IMR-90 (cell line): ENCODE measurements at regions not wholly inside any gene's neighbourhood (a gene's known extent, or its start where the extent isn't known, plus 50 kb on each side); places are given as distances from the start of the nearest gene placed in this dataset.

Source experiments
- ATAC-seq: fragments of 200-7000 bp; cut with Tn5 transposase; 2 replicates; pipeline ENCODE4 v1.9.1; 2020; ENCODE audit warnings: low read depth, mild to moderate bottlenecking, moderate library complexity
- BruUV-seq: library from RNA; stranded (reverse); fragments of 400-500 nt; replicated peaks from 2 replicates; lab custom pipeline; 2021; lab: Mats Ljungman, UMichigan
- CTCF ChIA-PET: fragments of 300-600 bp; formaldehyde crosslinking; extraction: SDS; loops from one replicate; lab custom pipeline; 2021; ENCODE audit warnings: antibody characterized with exemption; lab: Yijun Ruan, JAX
- POLR2A ChIA-PET: fragments of 300-600 bp; sonication (Branson Sonifier 250); formaldehyde crosslinking; loops from one replicate; lab custom pipeline; 2022; ENCODE audit warnings: antibody characterized with exemption; ENCODE audit not compliant: unreplicated experiment; lab: Charles Lee
- DNase-seq: peaks from one replicate; pipeline ENCODE4 v3.0.0; 2013
- H2AFZ ChIP-seq: replicated peaks from 2 replicates; pipeline ENCODE3; 2013; ENCODE audit warnings: low read length, mild to moderate bottlenecking; ENCODE audit not compliant: poor library complexity
- H2AK5ac ChIP-seq: 2 replicates; pipeline ENCODE4 v1.6.1; 2013; ENCODE audit warnings: low read depth, low read length, inconsistent platforms
- H2AK9ac ChIP-seq: replicated peaks from 2 replicates; pipeline ENCODE3; 2013; ENCODE audit warnings: mild to moderate bottlenecking, low read depth, low read length, moderate library complexity; ENCODE audit not compliant: poor library complexity
- H2BK120ac ChIP-seq: 2 replicates; pipeline ENCODE4 v1.6.1; 2013; ENCODE audit warnings: low read depth, low read length, inconsistent platforms
- H2BK15ac ChIP-seq: 3 replicates; pipeline ENCODE4 v1.6.1; 2013; ENCODE audit warnings: low read depth, low read length, inconsistent platforms
- H2BK20ac ChIP-seq: 2 replicates; pipeline ENCODE4 v1.6.1; 2013; ENCODE audit warnings: low read depth, mild to moderate bottlenecking, inconsistent platforms, low read length, moderate library complexity
- H2BK5ac ChIP-seq: 2 replicates; pipeline ENCODE4 v1.6.1; 2013; ENCODE audit warnings: mild to moderate bottlenecking, low read depth, low read length, inconsistent platforms; ENCODE audit not compliant: poor library complexity, severe bottlenecking
- H3K14ac ChIP-seq: replicated peaks from 2 replicates; pipeline ENCODE4 v1.6.1; 2013; ENCODE audit warnings: low read depth, low read length, inconsistent platforms
- H3K18ac ChIP-seq: 2 replicates; pipeline ENCODE4 v1.6.1; 2013; ENCODE audit warnings: low read depth, low read length, control low read depth
- H3K23ac ChIP-seq: 2 replicates; pipeline ENCODE4 v1.6.1; 2013; ENCODE audit warnings: low read depth, low read length, inconsistent platforms
- H3K27ac ChIP-seq: 2 replicates; pipeline ENCODE4 v1.5.1; 2013; ENCODE audit warnings: mild to moderate bottlenecking, control low read depth, low read length; ENCODE audit not compliant: insufficient read depth
- H3K27me3 ChIP-seq: 2 replicates; pipeline ENCODE4 v1.6.1; 2013; ENCODE audit warnings: low read length; ENCODE audit not compliant: control insufficient read depth, insufficient read depth
- H3K36me3 ChIP-seq: 2 replicates; pipeline ENCODE4 v1.6.1; 2013; ENCODE audit warnings: low read length, mixed read lengths; ENCODE audit not compliant: control insufficient read depth, insufficient read depth
- H3K4ac ChIP-seq: 2 replicates; pipeline ENCODE4 v1.6.1; 2013; ENCODE audit warnings: low read depth, low read length, inconsistent platforms
- H3K4me1 ChIP-seq: 2 replicates; pipeline ENCODE4 v1.6.1; 2013; ENCODE audit warnings: low read length, mixed read lengths; ENCODE audit not compliant: control insufficient read depth, insufficient read depth
- H3K4me2 ChIP-seq: 2 replicates; pipeline ENCODE4 v1.6.1; 2013; ENCODE audit warnings: low read depth, mild to moderate bottlenecking, control low read depth, low read length, moderate library complexity
- H3K4me3 ChIP-seq: 2 replicates; pipeline ENCODE4 v1.5.1; 2013; ENCODE audit warnings: low read depth, mild to moderate bottlenecking, control low read depth, low read length, moderate library complexity; ENCODE audit not compliant: insufficient read depth
- H3K56ac ChIP-seq: 2 replicates; pipeline ENCODE4 v1.6.1; 2013; ENCODE audit warnings: low read length, inconsistent platforms; ENCODE audit not compliant: insufficient read depth; ENCODE audit errors: extremely low read depth
- H3K79me1 ChIP-seq, 2 experiments: 2 replicates each; pipeline ENCODE4 v1.6.1; 2013; ENCODE audit warnings: low read length in 2 of 2, inconsistent platforms in 1 of 2, low read depth in 1 of 2
- H3K9ac ChIP-seq: 2 replicates; pipeline ENCODE4 v1.6.1; 2013; ENCODE audit warnings: low read depth, low read length, control low read depth
- H3K9me1 ChIP-seq: 2 replicates; pipeline ENCODE4 v1.6.1; 2013; ENCODE audit warnings: low read length, inconsistent platforms; ENCODE audit not compliant: insufficient read depth
- H3K9me3 ChIP-seq: 2 replicates; pipeline ENCODE4 v1.6.1; 2013; ENCODE audit warnings: low read length; ENCODE audit not compliant: control insufficient read depth, insufficient read depth
- H4K20me1 ChIP-seq: 2 replicates; pipeline ENCODE4 v1.6.1; 2013; ENCODE audit warnings: low read length, inconsistent platforms; ENCODE audit not compliant: insufficient read depth
- H4K5ac ChIP-seq: 2 replicates; pipeline ENCODE4 v1.6.1; 2013; ENCODE audit warnings: mild to moderate bottlenecking, low read depth, low read length, control low read depth
- H4K8ac ChIP-seq, 2 experiments: 2 replicates each; pipeline ENCODE4 v1.6.1; 2013; ENCODE audit warnings: low read depth in 2 of 2, low read length in 2 of 2, control low read depth in 1 of 2, inconsistent platforms in 1 of 2
- H4K91ac ChIP-seq: 2 replicates; pipeline ENCODE4 v1.6.1; 2013; ENCODE audit warnings: low read depth, low read length, inconsistent platforms; ENCODE audit not compliant: insufficient read depth
- CEBPB ChIP-seq: IDR thresholded peaks from 2 replicates; pipeline ENCODE4 v1.6.1; 2012; ENCODE audit warnings: low read depth, low read length, improper control_type of control experiment
- CHD1 ChIP-seq: IDR thresholded peaks from 2 replicates; pipeline ENCODE4 v1.6.1; 2012; ENCODE audit warnings: low read depth, low read length, improper control_type of control experiment
- ELK1 ChIP-seq: fragments of 150-350 bp; IDR thresholded peaks from 2 replicates; pipeline ENCODE4 v1.6.1; 2016; ENCODE audit warnings: low read depth, mild to moderate bottlenecking, low read length, moderate library complexity, borderline replicate concordance
- MAFK ChIP-seq: IDR thresholded peaks from 2 replicates; pipeline ENCODE4 v1.6.1; 2012; ENCODE audit warnings: low read depth, low read length, improper control_type of control experiment
- NFE2L2 ChIP-seq: fragments of 150-350 bp; IDR thresholded peaks from 2 replicates; pipeline ENCODE4 v1.6.1; 2016; ENCODE audit warnings: low read depth, mild to moderate bottlenecking, low read length
- POLR2A ChIP-seq: IDR thresholded peaks from 2 replicates; pipeline ENCODE4 v1.6.1; 2012; ENCODE audit warnings: mild to moderate bottlenecking, low read depth, low read length
- RFX5 ChIP-seq: IDR thresholded peaks from 2 replicates; pipeline ENCODE4 v1.8.0; 2012; ENCODE audit warnings: low read depth, mild to moderate bottlenecking, low read length, moderate library complexity
- USF2 ChIP-seq: fragments of 150-350 bp; IDR thresholded peaks from 2 replicates; pipeline ENCODE4 v1.6.1; 2017; ENCODE audit warnings: mild to moderate bottlenecking, antibody characterized with exemption, low read length, low read depth
- WGBS, 2 experiments: methylation state at CpG; one replicate each; pipeline versions ENCODE4 v1.1.5 to v1.1.7; 2013; ENCODE audit warnings: missing lambda C conversion rate in 2 of 2; ENCODE audit not compliant: insufficient read length in 1 of 2; ENCODE audit errors: extremely low coverage in 2 of 2; 5-methylcytosine and 5-hydroxymethylcytosine counted together
- dilution Hi-C: fragments of 300-500 bp; cut with HindIII; formaldehyde crosslinking; loops from one replicate; pipeline ENCODE4 v1.14.3; 2018; ENCODE audit warnings: low sequenced_read_pairs; ENCODE audit not compliant: unreplicated experiment
- in situ Hi-C: fragments of 300-500 bp; cut with MboI; formaldehyde crosslinking; loops from 3 replicates; pipeline ENCODE4 v1.14.3; 2019; ENCODE audit warnings: low sequenced_read_pairs, inconsistent platforms, mixed read lengths
- intact Hi-C: fragments of 100-400 bp; cut with micrococcal nuclease; formaldehyde crosslinking; loops from 2 replicates; pipeline ENCODE4 v1.10.0; 2022

GRCh38 chr1:69403756-69404320, 163.9 kb upstream of the LRRC7 start:
- no peaks in the 10 kb centered on the region for H3K79me1 ChIP-seq
- H3K27me3 ChIP-seq = no peaks in the 10 kb centered on the region
- no peak overlapping the region for H3K4me2 ChIP-seq
- no peak overlapping the region for H4K91ac ChIP-seq
- no peak for ATAC-seq
- in situ Hi-C loops = no loop called here
- no peak overlapping the region for H3K4ac ChIP-seq
- no peak overlapping the region for H2BK15ac ChIP-seq
- no peaks in the 10 kb centered on the region for H3K4me1 ChIP-seq
- no peak overlapping the region for H2AK9ac ChIP-seq
- H2AFZ ChIP-seq = no peak overlapping the region
- no CpG with 5 or more reads among the region's 3 CpGs for WGBS, 2 experiments
- CTCF ChIA-PET = interaction anchor here (0.6 kb wide), 1 partner anchor 33 kb away, joined by 4 read pairs; no protein-coding TSS in a partner anchor
- no peaks in the 10 kb centered on the region for H4K20me1 ChIP-seq
- H4K8ac ChIP-seq = no peak overlapping the region
- dilution Hi-C loops = no loop called here
- no peak overlapping the region for H3K27ac ChIP-seq
- H3K9me3 ChIP-seq = no peaks in the 10 kb centered on the region; the same call in 1 of the 2 replicates
- H3K9me1 ChIP-seq = no peaks in the 10 kb centered on the region
- POLR2A ChIA-PET = no interaction called here
- H2BK120ac ChIP-seq = no peak overlapping the region
- H2BK5ac ChIP-seq = no peak overlapping the region
- no peak for DNase-seq
- H3K4me3 ChIP-seq = no peak overlapping the region
- H3K18ac ChIP-seq = no peak overlapping the region
- H3K36me3 ChIP-seq = no peaks in the 10 kb centered on the region
- no peak overlapping the region for H3K56ac ChIP-seq
- H2AK5ac ChIP-seq = no peak overlapping the region
- H2BK20ac ChIP-seq = no peak overlapping the region
- no peak overlapping the region for H4K5ac ChIP-seq
- no TSS peak for BruUV-seq
- no peak overlapping the region for H3K14ac ChIP-seq
- H3K23ac ChIP-seq = no peak overlapping the region
- TF ChIP-seq USF2 (no peak), MAFK (no peak), CHD1 (no peak), POLR2A (no peak), RFX5 (no peak), ELK1 (no peak), CEBPB (no peak), NFE2L2 (no peak)
- no peak overlapping the region for H3K9ac ChIP-seq
- intact Hi-C loops = no loop called here
